IMR-90 (cell line): ENCODE measurements at regions not wholly inside any gene's neighbourhood (a gene's known extent, or its start where the extent isn't known, plus 50 kb on each side); places are given as distances from the start of the nearest gene placed in this dataset.
"Not testable (repeated sequence)": the region's sequence is repeated elsewhere in the genome, so short reads cannot be mapped to it uniquely, and the experiment has no call there.

Experiments used
- ATAC-seq: fragments of 200-7000 bp; cut with Tn5 transposase; 2 replicates; pipeline ENCODE4 v1.9.1; 2020; ENCODE audit warnings: low read depth, mild to moderate bottlenecking, moderate library complexity
- BruUV-seq: library from RNA; stranded (reverse); fragments of 400-500 nt; replicated peaks from 2 replicates; lab custom pipeline; 2021; lab: Mats Ljungman, UMichigan
- CTCF ChIA-PET: fragments of 300-600 bp; formaldehyde crosslinking; extraction: SDS; loops from one replicate; lab custom pipeline; 2021; ENCODE audit warnings: antibody characterized with exemption; lab: Yijun Ruan, JAX
- POLR2A ChIA-PET: fragments of 300-600 bp; sonication (Branson Sonifier 250); formaldehyde crosslinking; loops from one replicate; lab custom pipeline; 2022; ENCODE audit warnings: antibody characterized with exemption; ENCODE audit not compliant: unreplicated experiment; lab: Charles Lee
- DNase-seq: peaks from one replicate; pipeline ENCODE4 v3.0.0; 2013
- H2AFZ ChIP-seq: replicated peaks from 2 replicates; pipeline ENCODE3; 2013; ENCODE audit warnings: low read length, mild to moderate bottlenecking; ENCODE audit not compliant: poor library complexity
- H2AK5ac ChIP-seq: 2 replicates; pipeline ENCODE4 v1.6.1; 2013; ENCODE audit warnings: low read depth, low read length, inconsistent platforms
- H2AK9ac ChIP-seq: replicated peaks from 2 replicates; pipeline ENCODE3; 2013; ENCODE audit warnings: mild to moderate bottlenecking, low read depth, low read length, moderate library complexity; ENCODE audit not compliant: poor library complexity
- H2BK120ac ChIP-seq: 2 replicates; pipeline ENCODE4 v1.6.1; 2013; ENCODE audit warnings: low read depth, low read length, inconsistent platforms
- H2BK15ac ChIP-seq: 3 replicates; pipeline ENCODE4 v1.6.1; 2013; ENCODE audit warnings: low read depth, low read length, inconsistent platforms
- H2BK20ac ChIP-seq: 2 replicates; pipeline ENCODE4 v1.6.1; 2013; ENCODE audit warnings: low read depth, mild to moderate bottlenecking, inconsistent platforms, low read length, moderate library complexity
- H2BK5ac ChIP-seq: 2 replicates; pipeline ENCODE4 v1.6.1; 2013; ENCODE audit warnings: mild to moderate bottlenecking, low read depth, low read length, inconsistent platforms; ENCODE audit not compliant: poor library complexity, severe bottlenecking
- H3K14ac ChIP-seq: replicated peaks from 2 replicates; pipeline ENCODE4 v1.6.1; 2013; ENCODE audit warnings: low read depth, low read length, inconsistent platforms
- H3K18ac ChIP-seq: 2 replicates; pipeline ENCODE4 v1.6.1; 2013; ENCODE audit warnings: low read depth, low read length, control low read depth
- H3K23ac ChIP-seq: 2 replicates; pipeline ENCODE4 v1.6.1; 2013; ENCODE audit warnings: low read depth, low read length, inconsistent platforms
- H3K27ac ChIP-seq: 2 replicates; pipeline ENCODE4 v1.5.1; 2013; ENCODE audit warnings: mild to moderate bottlenecking, control low read depth, low read length; ENCODE audit not compliant: insufficient read depth
- H3K27me3 ChIP-seq: 2 replicates; pipeline ENCODE4 v1.6.1; 2013; ENCODE audit warnings: low read length; ENCODE audit not compliant: control insufficient read depth, insufficient read depth
- H3K36me3 ChIP-seq: 2 replicates; pipeline ENCODE4 v1.6.1; 2013; ENCODE audit warnings: low read length, mixed read lengths; ENCODE audit not compliant: control insufficient read depth, insufficient read depth
- H3K4ac ChIP-seq: 2 replicates; pipeline ENCODE4 v1.6.1; 2013; ENCODE audit warnings: low read depth, low read length, inconsistent platforms
- H3K4me1 ChIP-seq: 2 replicates; pipeline ENCODE4 v1.6.1; 2013; ENCODE audit warnings: low read length, mixed read lengths; ENCODE audit not compliant: control insufficient read depth, insufficient read depth
- H3K4me2 ChIP-seq: 2 replicates; pipeline ENCODE4 v1.6.1; 2013; ENCODE audit warnings: low read depth, mild to moderate bottlenecking, control low read depth, low read length, moderate library complexity
- H3K4me3 ChIP-seq: 2 replicates; pipeline ENCODE4 v1.5.1; 2013; ENCODE audit warnings: low read depth, mild to moderate bottlenecking, control low read depth, low read length, moderate library complexity; ENCODE audit not compliant: insufficient read depth
- H3K56ac ChIP-seq: 2 replicates; pipeline ENCODE4 v1.6.1; 2013; ENCODE audit warnings: low read length, inconsistent platforms; ENCODE audit not compliant: insufficient read depth; ENCODE audit errors: extremely low read depth
- H3K79me1 ChIP-seq, 2 experiments: 2 replicates each; pipeline ENCODE4 v1.6.1; 2013; ENCODE audit warnings: low read length in 2 of 2, inconsistent platforms in 1 of 2, low read depth in 1 of 2
- H3K9ac ChIP-seq: 2 replicates; pipeline ENCODE4 v1.6.1; 2013; ENCODE audit warnings: low read depth, low read length, control low read depth
- H3K9me1 ChIP-seq: 2 replicates; pipeline ENCODE4 v1.6.1; 2013; ENCODE audit warnings: low read length, inconsistent platforms; ENCODE audit not compliant: insufficient read depth
- H3K9me3 ChIP-seq: 2 replicates; pipeline ENCODE4 v1.6.1; 2013; ENCODE audit warnings: low read length; ENCODE audit not compliant: control insufficient read depth, insufficient read depth
- H4K20me1 ChIP-seq: 2 replicates; pipeline ENCODE4 v1.6.1; 2013; ENCODE audit warnings: low read length, inconsistent platforms; ENCODE audit not compliant: insufficient read depth
- H4K5ac ChIP-seq: 2 replicates; pipeline ENCODE4 v1.6.1; 2013; ENCODE audit warnings: mild to moderate bottlenecking, low read depth, low read length, control low read depth
- H4K8ac ChIP-seq, 2 experiments: 2 replicates each; pipeline ENCODE4 v1.6.1; 2013; ENCODE audit warnings: low read depth in 2 of 2, low read length in 2 of 2, control low read depth in 1 of 2, inconsistent platforms in 1 of 2
- H4K91ac ChIP-seq: 2 replicates; pipeline ENCODE4 v1.6.1; 2013; ENCODE audit warnings: low read depth, low read length, inconsistent platforms; ENCODE audit not compliant: insufficient read depth
- WGBS, 2 experiments: methylation state at CpG; one replicate each; pipeline versions ENCODE4 v1.1.5 to v1.1.7; 2013; ENCODE audit warnings: missing lambda C conversion rate in 2 of 2; ENCODE audit not compliant: insufficient read length in 1 of 2; ENCODE audit errors: extremely low coverage in 2 of 2; 5-methylcytosine and 5-hydroxymethylcytosine counted together
- dilution Hi-C: fragments of 300-500 bp; cut with HindIII; formaldehyde crosslinking; loops from one replicate; pipeline ENCODE4 v1.14.3; 2018; ENCODE audit warnings: low sequenced_read_pairs; ENCODE audit not compliant: unreplicated experiment
- in situ Hi-C: fragments of 300-500 bp; cut with MboI; formaldehyde crosslinking; loops from 3 replicates; pipeline ENCODE4 v1.14.3; 2019; ENCODE audit warnings: low sequenced_read_pairs, inconsistent platforms, mixed read lengths
- intact Hi-C: fragments of 100-400 bp; cut with micrococcal nuclease; formaldehyde crosslinking; loops from 2 replicates; pipeline ENCODE4 v1.10.0; 2022
- TF ChIP-seq, protein P1 (sequence below): conservative IDR thresholded peaks from 2 replicates; pipeline ENCODE4 v1.5.1; 2012; ENCODE audit warnings: mild to moderate bottlenecking, low read depth, low read length, improper control_type of control experiment

- H3K4ac ChIP-seq, dilution Hi-C loops, H4K8ac ChIP-seq, H3K56ac ChIP-seq, in situ Hi-C loops, H3K23ac ChIP-seq, CTCF ChIA-PET, H3K4me2 ChIP-seq, H4K5ac ChIP-seq, H2AK5ac ChIP-seq, H2BK15ac ChIP-seq, H2BK120ac ChIP-seq, H3K4me1 ChIP-seq, H2BK20ac ChIP-seq, ATAC-seq, BruUV-seq, H4K20me1 ChIP-seq, H3K9me3 ChIP-seq, H3K9ac ChIP-seq, H3K4me3 ChIP-seq, H3K9me1 ChIP-seq, H3K36me3 ChIP-seq, H4K91ac ChIP-seq, DNase-seq, H3K27me3 ChIP-seq, H3K27ac ChIP-seq, H2AFZ ChIP-seq, POLR2A ChIA-PET, intact Hi-C loops, H2BK5ac ChIP-seq, H2AK9ac ChIP-seq, H3K18ac ChIP-seq, H3K14ac ChIP-seq, H3K79me1 ChIP-seq: not testable (repeated sequence)
- TF ChIP-seq, protein P1, sequence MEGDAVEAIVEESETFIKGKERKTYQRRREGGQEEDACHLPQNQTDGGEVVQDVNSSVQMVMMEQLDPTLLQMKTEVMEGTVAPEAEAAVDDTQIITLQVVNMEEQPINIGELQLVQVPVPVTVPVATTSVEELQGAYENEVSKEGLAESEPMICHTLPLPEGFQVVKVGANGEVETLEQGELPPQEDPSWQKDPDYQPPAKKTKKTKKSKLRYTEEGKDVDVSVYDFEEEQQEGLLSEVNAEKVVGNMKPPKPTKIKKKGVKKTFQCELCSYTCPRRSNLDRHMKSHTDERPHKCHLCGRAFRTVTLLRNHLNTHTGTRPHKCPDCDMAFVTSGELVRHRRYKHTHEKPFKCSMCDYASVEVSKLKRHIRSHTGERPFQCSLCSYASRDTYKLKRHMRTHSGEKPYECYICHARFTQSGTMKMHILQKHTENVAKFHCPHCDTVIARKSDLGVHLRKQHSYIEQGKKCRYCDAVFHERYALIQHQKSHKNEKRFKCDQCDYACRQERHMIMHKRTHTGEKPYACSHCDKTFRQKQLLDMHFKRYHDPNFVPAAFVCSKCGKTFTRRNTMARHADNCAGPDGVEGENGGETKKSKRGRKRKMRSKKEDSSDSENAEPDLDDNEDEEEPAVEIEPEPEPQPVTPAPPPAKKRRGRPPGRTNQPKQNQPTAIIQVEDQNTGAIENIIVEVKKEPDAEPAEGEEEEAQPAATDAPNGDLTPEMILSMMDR = peak; percentile 18
- no CpG with 5 or more reads among the region's 3 CpGs for WGBS, 2 experiments
Measured at GRCh38 chrX:41024335-41024734, 60.9 kb upstream of the USP9X start.
